ENCODE measurements at regions not wholly inside any gene's neighbourhood (a gene's known extent, or its start where the extent isn't known, plus 50 kb on each side); places are given as distances from the start of the nearest gene placed in this dataset.

DNA sequence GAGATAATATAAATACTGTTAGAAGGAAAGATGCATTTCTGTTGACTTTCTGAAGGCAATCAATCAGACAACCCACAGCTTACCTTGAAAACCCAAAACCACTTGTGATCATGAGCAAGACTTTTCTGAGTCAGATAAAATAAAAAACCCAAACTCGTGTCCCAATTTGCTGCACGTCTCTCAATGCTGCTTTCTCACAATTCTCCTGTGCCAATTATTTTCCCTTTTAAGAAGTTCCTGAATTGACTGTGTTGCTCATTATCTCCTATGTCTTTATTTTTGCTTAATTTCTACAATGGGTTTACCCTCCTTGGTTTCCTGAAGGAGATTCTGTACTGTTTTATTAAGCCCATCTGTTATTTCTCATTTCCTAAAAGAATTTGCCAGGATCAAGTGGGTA, 1891.9 kb upstream of the PCDH10 start:
- WGBS, 2 experiments (ENCODE audit: extremely low coverage in 2 of 2, insufficient read length in 1 of 2), result 55% methylated on average over 2 of the region's 2 CpGs; no CpG with 5 or more reads in 1 of the 2 experiments
- Histone ChIP-seq H2AFZ (replicated peaks; ENCODE audit: low read length, poor library complexity) (no peak overlapping the region), H3K9ac (ENCODE audit: low read depth, low read length) (no peak overlapping the region), H3K4ac (ENCODE audit: low read depth, low read length) (no peak overlapping the region), H3K4me3 (ENCODE audit: insufficient read depth, low read depth, low read length) (no peak overlapping the region), H2AK9ac (replicated peaks; ENCODE audit: low read depth, low read length, poor library complexity) (no peak overlapping the region), H2BK120ac (ENCODE audit: low read depth, low read length) (no peak overlapping the region), H3K18ac (ENCODE audit: low read depth, low read length) (no peak overlapping the region), H3K23ac (ENCODE audit: low read depth, low read length) (no peak overlapping the region), H3K56ac (ENCODE audit: extremely low read depth, insufficient read depth, low read length) (no peak overlapping the region), H3K14ac (replicated peaks; ENCODE audit: low read depth, low read length) (no peak overlapping the region), H3K27me3 (ENCODE audit: control insufficient read depth, insufficient read depth, low read length) (no peaks in the 10 kb centered on the region), H3K27ac (ENCODE audit: insufficient read depth, low read length) (no peak overlapping the region), H3K9me3 (ENCODE audit: control insufficient read depth, insufficient read depth, low read length) (no peaks in the 10 kb centered on the region), H3K79me1 (ENCODE audit: low read depth in 1 of 2, low read length in 2 of 2) (no peaks in the 10 kb centered on the region), H3K36me3 (ENCODE audit: control insufficient read depth, insufficient read depth, low read length) (no peaks in the 10 kb centered on the region), H3K9me1 (ENCODE audit: insufficient read depth, low read length) (no peaks in the 10 kb centered on the region), H4K91ac (ENCODE audit: insufficient read depth, low read depth, low read length) (no peak overlapping the region), H2BK5ac (ENCODE audit: low read depth, low read length, poor library complexity, severe bottlenecking) (no peak overlapping the region), H2AK5ac (ENCODE audit: low read depth, low read length) (no peak overlapping the region), H2BK20ac (ENCODE audit: low read depth, low read length) (no peak overlapping the region), H3K4me1 (ENCODE audit: control insufficient read depth, insufficient read depth, low read length) (no peaks in the 10 kb centered on the region), H4K20me1 (ENCODE audit: insufficient read depth, low read length) (no peaks in the 10 kb centered on the region), H3K4me2 (ENCODE audit: low read depth, low read length) (no peak overlapping the region), H4K8ac (ENCODE audit: low read depth in 2 of 2, low read length in 2 of 2) (no peak overlapping the region), H4K5ac (ENCODE audit: low read depth, low read length) (no peak overlapping the region), H2BK15ac (ENCODE audit: low read depth, low read length) (no peak overlapping the region)
- intact Hi-C loops (cut with micrococcal nuclease), result no loop called here
- no peak for TF ChIP-seq CHD1 (IDR thresholded peaks at IDR 0.05; ENCODE audit: low read depth, low read length)
- no peak for TF ChIP-seq MXI1 (IDR thresholded peaks at IDR 0.05; ENCODE audit: borderline replicate concordance, low read depth, low read length)
- TF ChIP-seq RCOR1 (IDR thresholded peaks at IDR 0.05; ENCODE audit: insufficient replicate concordance, low read length), result no peak
- no peak for TF ChIP-seq SMC3 (IDR thresholded peaks at IDR 0.05; ENCODE audit: low read depth, low read length)
- TF ChIP-seq CTCF (conservative IDR thresholded peaks at IDR 0.05; ENCODE audit: low read depth, low read length), result no peak
- no peak for TF ChIP-seq RAD21 (IDR thresholded peaks at IDR 0.05; ENCODE audit: low read length)
- TF ChIP-seq FOS (IDR thresholded peaks at IDR 0.05; ENCODE audit: low read depth, low read length), result no peak
- TF ChIP-seq RFX5 (IDR thresholded peaks at IDR 0.05; ENCODE audit: low read depth, low read length), result no peak
- no peak for ATAC-seq (ENCODE audit: low read depth)
- POLR2A ChIA-PET (ENCODE audit: unreplicated experiment), result no interaction called here
- in situ Hi-C loops (cut with MboI; ENCODE audit: low sequenced_read_pairs), result no loop called here
- CTCF ChIA-PET, result no interaction called here
- dilution Hi-C loops (cut with HindIII; ENCODE audit: low sequenced_read_pairs, unreplicated experiment), result no loop called here
- DNase-seq, result no peak
- no TSS peak for BruUV-seq (replicated peaks)

Data from IMR-90 (cell line).